NCI-H2029 treated with DMSO at 0.1 percent for 48 hours (cell line): ENCODE measurements at regions not wholly inside any gene's neighbourhood (a gene's known extent, or its start where the extent isn't known, plus 50 kb on each side); places are given as distances from the start of the nearest gene placed in this dataset.

Experiments used
- DNase-seq: peaks from one replicate; lab custom pipeline; 2025; lab: John Stamatoyannopoulos, UW

DNA sequence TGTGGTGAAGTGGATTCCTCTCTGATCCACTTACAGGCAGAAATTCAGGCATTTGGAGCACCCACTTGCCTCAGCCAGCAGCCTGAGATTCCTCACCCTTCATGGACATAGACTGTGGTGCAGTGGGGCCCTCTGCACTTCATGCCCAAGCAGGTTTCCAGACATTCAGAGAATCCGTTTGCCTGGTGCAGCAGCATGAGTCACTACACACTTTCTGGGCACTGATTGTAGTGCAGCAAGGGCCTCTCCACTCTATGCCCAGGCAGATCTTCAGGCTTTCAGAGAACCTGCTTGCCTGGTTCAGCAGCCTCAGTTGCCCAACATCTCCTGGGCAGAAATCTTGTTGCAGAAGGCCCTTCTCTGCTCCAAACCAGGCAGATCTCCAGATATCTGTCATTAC lies 920.9 kb downstream of the SLITRK5 start:
- DNase-seq: no peak

DNA sequence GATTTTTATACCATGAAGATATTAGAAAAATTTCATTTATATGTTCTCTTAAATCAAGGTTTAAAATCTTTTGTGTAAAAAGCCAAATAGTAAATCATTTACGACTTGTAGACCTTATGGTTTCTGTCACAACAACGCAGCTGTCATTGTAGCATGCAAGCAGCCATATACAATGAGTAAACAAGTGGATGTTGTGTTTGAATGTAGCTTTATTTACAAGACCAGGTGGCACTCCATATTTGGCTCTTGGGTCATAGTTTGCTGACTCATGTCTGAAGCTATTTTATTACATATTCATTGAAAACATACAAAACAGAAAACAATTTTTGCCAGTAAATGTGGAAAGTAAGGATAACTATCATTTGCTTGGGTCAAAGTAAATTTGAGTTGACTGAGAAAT lies 930.8 kb downstream of the SLITRK5 start:
- DNase-seq: no peak

DNA sequence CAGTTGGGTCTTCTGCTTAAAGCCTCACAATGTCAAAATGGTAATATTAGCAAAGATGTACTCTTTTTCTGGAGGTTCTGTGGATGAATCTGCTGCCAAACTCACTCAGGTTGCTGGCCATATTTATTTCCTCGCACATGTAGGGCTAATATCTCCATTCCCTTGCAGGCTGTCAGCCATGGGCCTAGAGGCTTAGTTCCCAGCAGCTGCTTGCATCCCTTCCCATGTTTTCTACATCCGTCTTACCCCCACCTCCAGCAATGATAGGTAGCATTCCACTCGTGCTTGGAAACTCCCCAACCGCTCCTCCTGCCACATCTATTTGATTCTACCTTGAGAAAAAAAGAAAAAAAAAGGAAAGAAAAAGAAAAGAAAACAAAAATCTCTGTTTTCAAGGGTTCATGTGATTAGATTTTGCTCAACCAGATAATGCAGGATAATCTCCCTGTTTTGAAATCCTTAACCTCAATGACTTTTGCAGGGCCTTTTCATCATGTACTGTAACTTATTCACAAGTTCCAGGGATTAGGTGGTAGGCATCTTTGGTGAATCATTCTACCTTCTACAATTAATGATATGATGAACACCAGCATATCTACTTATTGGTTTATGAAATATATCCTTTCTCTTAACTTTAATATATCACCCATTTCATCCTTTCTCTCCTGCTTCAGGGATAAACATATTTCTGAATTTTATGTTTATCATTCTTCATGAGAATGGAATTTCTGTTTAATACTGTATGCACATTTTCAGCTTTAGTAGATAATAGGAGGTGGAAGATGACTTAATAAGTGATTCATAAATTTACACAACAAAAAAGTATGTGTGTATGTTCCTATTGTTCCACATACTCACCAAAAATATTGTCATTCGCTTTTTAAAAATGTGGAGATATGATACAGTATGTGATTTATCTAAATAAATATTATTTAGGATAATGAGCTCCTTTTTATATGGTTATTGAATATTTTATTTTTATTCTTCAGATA lies 931.9 kb downstream of the SLITRK5 start:
- no peak for DNase-seq

DNA sequence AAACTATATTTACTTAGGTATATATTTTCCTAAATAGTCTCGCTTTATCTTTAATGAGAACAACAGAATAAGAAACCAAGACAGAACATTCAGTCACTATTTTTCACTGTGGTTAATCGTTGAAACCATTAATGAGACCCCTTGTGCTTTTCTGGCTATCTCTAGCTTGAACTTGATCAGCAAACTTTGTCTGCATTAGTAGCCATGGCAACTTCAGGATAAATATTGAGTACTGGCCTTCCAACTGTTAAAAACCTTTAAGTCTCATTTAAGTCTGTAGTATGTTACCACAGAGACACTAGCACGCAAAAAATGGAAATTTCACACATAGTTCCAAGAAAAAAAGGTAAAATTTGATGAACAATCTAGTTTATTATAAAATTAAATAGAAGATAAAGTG lies 946.0 kb downstream of the SLITRK5 start:
- DNase-seq: no peak

DNA sequence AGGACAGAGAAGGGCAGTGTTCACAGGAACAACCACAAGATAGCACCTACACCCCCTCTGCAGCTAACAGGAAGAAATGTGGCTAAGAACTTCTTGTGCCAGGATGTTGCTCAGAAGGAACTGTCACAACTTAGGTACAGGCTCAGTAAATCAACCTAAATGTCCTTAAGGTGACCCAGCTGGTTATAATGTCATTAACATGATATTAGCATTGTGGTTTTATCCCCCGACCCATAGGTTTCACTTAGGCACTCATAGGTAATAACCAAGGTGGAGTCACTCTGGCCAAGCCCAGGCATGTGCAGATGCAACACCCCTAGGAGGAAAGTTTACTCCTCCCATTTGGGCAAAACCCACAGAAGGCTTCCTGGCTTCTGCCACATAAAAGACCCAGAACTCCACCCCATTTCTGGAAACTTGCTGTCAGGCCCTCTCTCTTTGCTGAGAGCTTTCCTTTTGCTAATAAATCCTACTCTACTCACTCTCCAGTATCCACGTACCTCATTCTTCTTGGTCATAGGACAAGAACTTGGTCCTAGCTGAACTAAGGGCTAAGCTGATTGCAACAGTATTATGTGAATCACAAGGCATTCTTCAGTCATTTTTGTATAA lies 951.3 kb downstream of the SLITRK5 start:
- no peak for DNase-seq

DNA sequence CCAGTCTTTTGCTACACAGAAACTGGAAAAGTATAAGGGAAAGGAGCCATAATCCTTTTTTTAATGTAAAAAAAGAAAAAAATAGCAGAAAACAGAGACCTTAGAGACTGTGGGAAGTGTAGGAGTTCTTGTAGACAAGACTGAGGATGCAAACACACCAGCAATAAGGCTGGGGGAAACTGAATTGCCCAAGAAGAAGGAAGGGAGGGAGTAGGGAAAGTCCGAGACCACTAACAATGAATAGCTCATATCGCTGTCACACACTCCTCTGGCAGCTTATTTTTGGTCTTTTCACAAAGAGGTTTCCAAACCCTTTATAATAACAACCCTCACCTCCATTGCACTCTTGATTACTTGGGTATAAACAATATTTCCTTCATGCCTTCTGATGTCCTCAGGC lies 952.0 kb downstream of the SLITRK5 start:
- no peak for DNase-seq

DNA sequence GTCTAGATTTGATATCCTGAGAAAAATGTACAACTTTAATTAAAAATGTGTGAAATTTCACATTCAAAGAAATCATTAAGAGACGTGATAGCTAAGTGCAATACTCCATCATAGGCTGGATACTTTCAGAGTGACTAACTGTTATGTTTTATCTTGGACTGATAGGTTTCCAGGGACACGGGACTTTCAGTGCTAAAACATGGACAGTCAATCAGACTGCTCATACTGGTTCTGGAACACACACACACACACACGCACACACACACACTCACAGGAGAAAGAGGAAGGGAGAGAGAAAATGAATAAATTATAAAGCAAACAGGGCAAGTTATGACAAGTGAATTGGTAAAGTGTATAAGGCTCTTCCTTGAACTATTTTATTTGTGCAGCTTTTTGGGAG lies 955.9 kb downstream of the SLITRK5 start:
- DNase-seq: no peak

DNA sequence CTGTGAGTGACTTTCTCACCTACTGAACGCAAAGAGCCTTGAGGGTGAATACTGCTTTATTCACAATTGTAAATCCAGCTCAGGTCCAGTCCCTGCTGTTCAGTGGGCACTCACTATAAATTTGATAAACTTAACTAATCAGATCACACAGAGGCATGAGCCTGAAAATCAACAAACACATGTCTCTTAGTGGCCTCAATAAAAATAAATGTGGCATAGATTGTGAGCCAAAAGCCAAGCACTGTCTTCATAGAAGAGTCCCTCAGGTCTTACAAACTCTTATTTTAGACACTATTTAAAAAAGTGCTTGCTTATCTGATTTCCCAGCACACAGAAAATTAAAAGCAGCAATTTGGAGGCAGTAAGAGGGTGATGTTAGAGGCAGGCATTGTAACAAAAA lies 957.7 kb downstream of the SLITRK5 start:
- no peak for DNase-seq

DNA sequence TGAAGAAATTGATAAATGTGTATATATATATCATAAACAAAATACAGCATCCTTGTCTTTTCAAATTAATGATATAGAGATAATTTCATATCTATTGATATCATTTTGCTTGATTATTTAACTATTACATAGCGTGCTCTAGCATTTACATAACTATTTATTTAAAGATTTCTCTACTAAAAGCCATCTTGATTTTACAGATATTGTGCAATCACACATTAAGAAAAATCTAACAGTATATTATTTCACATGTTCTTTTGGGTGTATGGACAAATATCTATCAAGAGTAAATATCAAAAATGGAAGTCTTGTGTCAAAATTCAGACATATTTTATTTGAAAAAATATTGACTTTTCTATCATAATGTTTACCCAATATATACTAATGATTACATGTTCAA lies 966.8 kb downstream of the SLITRK5 start:
- no peak for DNase-seq

DNA sequence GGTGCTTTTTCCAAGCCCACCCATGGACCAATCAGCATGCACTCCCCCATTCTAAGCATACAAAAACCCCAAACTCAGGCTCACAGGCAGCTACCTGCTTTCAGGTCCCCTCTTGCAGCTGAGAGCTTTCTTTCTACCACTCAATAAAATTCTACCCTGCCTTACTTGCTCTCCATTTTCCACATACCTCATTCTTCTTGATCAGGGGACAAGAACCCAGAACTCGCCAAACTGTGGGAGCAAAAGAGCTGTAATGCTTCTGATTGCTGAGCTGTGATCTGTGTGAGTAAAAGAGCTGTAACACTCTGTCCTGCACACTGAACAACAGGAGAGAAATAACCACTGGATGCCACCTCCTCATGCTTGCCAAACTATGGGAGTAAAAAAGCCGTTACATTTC lies 972.1 kb downstream of the SLITRK5 start:
- no peak for DNase-seq

DNA sequence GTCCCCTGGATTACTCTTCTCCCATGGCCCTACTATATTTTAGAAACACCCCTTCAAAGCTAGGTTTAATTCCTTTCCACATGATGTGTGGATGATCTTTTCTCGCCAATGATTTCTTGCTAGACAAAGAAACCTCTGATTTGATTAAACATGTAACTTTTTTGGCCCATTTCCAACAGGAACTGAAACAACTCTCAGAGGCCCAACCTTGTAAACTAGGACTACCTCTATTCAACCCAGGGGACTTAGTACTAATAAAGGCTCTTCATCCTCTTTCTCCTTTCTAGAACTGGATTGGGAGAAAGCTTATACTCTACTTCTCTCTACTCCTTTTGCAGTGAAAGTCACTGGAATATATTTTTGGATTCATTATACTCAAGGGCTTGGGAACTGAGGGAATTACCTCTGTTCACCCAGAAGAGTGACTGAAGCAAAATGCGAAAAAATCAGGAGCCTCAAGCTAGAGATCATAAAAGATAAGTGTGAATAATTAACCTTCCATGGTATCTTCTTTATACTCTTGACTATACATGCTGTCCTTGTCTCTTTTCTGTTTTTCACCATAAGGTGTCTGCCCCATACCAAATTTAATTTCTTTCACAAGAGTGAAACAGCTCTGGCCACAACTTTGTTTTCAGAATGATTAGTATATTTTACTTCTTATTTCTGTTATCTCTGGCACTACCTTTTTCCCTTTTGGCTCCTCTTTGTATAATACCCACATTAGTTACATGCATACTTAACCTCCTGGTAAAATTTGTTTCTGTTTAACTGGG lies 977.6 kb downstream of the SLITRK5 start:
- no peak for DNase-seq

DNA sequence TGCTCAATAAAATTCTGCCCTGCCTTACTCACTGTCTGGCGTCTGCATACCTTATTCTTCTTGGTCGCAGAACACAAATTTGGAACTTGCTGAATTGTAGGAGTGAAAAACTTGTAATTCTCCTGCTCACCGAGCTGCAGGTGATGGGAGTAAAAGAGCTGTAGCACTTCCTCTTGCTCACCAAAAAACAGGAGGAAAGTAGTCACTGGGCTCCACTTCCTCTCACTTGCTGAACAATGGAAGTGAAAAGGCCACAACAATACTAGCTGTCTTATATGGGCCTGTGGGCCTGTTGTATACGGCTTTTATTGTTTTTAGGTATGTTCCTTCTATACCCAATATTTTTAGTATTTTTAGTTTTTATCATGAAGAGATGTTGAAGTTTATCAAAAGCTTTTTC lies 978.7 kb downstream of the SLITRK5 start:
- DNase-seq: no peak

DNA sequence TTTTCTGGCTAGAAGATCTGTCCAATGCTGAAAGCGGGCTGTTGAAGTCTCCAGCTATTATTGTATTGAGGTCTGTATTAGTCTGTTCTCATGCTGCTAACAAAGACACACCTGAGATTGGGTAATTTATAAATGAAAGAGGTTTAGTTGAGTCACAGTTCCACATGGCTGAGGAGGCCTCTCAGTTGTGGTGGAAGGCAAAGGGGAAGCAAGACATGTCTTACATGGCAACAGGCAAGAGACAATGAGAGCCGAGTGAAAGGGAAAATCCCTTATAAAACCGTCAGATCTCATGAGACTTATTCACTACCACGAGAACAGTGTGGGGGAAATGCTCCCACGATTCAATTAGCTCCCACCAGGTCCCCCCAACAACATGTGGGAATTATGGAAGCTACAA lies 980.4 kb downstream of the SLITRK5 start:
- no peak for DNase-seq

DNA sequence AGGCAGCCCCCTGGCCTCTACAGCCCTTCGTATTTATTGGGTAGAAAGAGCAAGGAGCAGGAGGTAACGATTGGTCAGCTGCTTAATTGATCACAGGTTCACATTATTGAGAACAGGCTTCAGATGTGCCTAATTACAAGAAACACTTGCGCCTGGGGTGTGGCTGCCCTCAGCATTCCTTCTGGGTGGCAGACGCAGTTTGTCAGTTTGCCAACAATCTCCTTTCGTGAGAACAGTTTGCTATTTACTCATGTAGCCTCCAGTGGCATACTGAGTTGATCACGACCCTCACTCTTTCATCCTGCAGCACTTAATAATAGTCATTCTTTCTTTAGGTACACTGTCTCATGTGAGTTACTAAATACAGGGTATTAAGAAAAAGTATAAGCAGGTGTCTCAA lies 985.6 kb downstream of the SLITRK5 start:
- no peak for DNase-seq

DNA sequence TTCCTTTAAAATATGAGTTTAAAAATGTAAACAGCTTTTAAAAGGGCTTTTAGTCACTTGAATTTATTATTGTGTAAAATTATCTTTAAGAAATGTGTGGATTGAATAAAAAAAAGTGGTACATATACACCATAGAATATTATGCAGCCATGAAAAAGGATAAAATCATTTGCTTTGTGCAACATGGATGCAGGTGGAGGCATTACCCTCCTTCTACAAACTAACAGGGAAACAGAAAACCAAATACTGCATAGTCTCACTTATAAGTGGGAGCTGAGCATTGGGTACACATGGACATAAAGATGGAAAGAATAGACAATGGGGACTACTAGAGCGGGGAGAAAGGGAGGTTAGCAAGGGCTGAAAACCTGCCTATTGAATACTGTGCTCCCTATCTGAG lies 999.3 kb downstream of the SLITRK5 start:
- DNase-seq: no peak

DNA sequence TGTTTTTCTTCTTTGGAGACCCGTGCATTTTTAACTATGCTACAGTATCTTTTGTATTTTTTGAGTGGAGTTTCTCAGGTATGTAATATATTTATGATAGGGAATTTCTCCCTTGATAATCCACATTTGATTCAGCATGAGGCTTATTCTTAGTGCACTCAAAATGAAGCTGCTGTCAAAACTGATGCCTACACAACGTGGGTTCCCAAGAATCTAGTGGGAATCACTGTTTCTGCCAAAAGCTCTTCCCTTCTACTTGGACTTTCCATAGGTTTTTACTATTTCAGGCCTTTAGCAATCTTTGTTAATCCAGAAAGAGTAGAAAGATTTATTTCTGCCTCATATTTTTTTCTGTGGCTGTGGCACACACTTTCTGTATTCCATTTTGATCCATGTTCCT lies 1003.7 kb downstream of the SLITRK5 start:
- DNase-seq: no peak

DNA sequence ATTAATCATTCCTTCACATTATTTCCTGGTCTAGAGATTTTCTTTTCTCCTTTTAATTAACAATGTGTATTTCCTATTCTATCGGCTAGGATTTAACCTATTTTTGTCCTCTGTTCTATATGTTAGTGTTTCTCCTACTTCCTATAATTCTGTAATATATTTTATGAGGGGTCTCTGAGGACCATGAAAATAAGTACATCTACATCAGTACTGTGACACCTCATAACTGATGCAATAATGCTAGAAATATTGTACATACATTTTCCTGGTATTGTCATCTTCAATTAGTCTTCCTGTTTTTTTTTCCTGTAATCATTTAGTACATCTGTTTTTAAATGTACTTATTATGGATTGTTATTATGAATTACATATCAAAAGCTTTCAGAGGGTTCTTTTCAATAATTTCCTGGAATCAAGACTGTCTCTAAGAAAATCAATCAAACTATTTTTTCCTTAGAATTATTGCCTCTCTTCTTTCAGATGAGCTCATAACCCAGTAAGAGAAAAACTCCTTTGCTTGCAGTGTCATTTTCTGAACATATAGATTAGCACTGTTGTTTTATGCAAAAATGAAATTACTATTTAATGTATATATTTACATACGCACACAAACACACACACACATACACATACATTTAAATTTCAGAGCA lies 1004.3 kb downstream of the SLITRK5 start:
- no peak for DNase-seq

DNA sequence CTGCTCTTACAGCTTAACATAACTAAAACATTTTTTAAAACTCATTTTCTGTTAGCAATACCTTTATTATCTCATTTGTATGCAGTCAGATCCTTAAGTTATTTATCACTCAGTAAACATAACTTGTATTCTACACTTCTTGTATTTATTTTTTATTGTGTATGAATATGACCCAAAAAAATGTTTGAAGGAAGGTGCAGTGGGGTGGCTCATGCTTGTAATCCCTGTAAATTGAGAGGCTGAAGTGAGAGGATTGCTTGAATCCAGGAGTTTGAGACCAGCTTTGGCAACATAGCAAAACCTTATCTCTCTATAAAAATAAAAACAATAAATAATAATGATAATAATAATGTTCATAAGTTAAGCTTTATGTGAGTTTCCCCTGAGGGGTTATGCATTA lies 1004.8 kb downstream of the SLITRK5 start:
- DNase-seq: no peak

DNA sequence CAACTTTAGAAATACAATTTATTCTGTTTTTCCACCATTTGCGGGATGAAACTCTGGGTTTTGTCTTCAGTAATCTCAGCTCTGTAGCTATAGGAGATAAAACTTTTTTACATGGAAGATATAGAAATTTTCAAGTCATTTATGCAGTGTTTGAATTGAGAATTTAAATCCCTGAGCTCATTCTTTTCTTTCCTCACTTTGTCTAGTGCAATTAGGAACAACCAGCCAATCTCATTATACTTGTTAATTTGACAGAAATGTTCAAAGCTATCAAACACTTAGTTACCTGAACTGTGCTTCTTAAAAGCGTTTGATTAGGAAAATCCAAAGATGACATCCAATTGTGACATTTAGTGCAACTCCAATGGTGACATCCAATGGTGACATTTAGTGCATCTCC lies 1014.3 kb downstream of the SLITRK5 start:
- DNase-seq: no peak

DNA sequence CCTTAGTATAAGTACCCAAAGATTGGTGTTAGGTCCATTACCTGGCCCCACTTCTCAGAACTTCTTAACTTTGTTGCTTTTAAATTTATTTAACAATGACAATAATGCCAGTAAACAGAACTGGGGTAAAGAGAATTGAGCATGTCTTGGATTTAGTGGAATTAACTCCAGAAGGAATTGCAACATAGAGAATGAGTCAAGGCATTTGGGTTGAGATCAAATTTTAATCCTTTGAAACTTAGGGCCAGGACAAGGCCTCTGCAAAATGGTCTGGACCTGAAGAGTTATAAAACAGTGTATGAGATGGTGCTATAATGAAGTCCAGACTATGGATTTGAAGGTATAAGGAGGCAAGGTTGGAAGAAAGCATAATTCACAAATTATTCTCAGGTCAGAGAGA lies 1030.4 kb downstream of the SLITRK5 start:
- no peak for DNase-seq

DNA sequence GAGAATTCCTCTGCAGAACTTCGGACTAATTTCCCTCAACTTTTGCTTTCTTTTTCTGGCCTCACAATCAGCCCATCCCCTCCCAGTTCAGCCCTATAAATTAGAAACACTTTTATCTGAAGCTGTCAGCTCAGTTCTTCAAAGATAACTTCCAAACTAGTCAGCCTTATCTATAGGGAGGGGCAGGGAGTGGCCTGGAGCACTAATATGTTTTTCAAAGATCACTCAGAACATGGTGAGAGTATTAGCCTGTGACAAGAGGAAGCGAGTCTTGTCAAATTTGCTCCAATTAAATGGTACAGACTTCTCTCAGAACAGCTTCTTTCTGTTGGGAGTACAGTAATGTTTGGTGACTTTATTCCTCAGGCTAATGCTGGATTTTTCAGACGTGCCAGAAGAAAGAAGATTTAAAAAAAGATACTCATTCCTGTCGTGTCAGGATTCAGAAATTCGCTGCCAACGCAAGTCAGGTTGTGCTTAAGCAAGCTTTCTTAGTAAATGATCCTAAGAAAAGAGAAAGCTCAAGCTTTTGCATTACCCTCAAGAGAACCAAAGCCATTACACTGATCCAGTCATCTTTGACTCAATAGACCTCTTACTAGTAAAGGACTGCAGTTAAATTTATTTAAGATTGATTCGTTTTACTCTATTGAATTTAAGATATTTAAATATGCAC lies 1033.6 kb downstream of the SLITRK5 start:
- DNase-seq: no peak

DNA sequence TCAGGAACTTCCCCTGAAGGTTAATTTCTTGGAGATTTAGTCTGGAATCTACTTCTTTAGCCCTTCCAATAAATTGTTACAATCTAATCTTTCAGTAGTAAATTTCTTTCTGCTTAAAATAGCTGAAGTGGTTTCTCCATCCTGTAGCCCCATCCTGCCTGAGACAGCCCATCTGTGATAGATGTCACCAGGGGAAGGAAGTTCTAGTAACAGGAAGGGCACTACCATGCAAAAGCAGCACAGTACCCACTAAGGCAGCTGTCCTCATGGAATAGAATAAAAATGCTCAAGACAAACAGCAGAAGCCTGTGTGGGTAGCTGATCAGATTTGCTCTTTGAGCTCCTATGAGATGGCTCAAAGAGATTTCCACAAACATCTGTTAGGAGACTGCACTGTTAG lies 1036.5 kb downstream of the SLITRK5 start:
- no peak for DNase-seq
